Stimulated activated naive CD8-positive, alpha-beta T cell treated with anti-CD3 and anti-CD28 coated beads, Interleukin-15, amount 100 ng/mL, for 72 hours (primary cell): ENCODE measurements at regions not wholly inside any gene's neighbourhood (a gene's known extent, or its start where the extent isn't known, plus 50 kb on each side); places are given as distances from the start of the nearest gene placed in this dataset.
"Not testable (repeated sequence)": the region's sequence is repeated elsewhere in the genome, so short reads cannot be mapped to it uniquely, and the experiment has no call there.

Experiments
- ATAC-seq: fragments of 150-1000 bp; cut with Tn5 transposase; 2 replicates; pipeline ENCODE4 v1.10.0; 2021; ENCODE audit warnings: mild to moderate bottlenecking, moderate library complexity
- DNase-seq, 2 donors: peaks; one replicate each; pipeline ENCODE4 v3.0.0; 2021 to 2022
- H3K27ac Mint-ChIP-seq, 2 donors: one replicate each; pipeline ENCODE4 v1.8.0; 2022; ENCODE audit warnings: mild to moderate bottlenecking in 2 of 2, mixed read lengths in 2 of 2, moderate library complexity in 2 of 2
- H3K27me3 Mint-ChIP-seq: one replicate; pipeline ENCODE4 v1.8.0; 2022; ENCODE audit warnings: mixed read lengths
- H3K4me1 Mint-ChIP-seq: one replicate; pipeline ENCODE4 v1.8.0; 2022; ENCODE audit warnings: mild to moderate bottlenecking, mixed read lengths
- H3K4me3 Mint-ChIP-seq, 2 donors: one replicate each; pipeline ENCODE4 v1.8.0; 2022; ENCODE audit warnings: mild to moderate bottlenecking in 2 of 2, mixed read lengths in 2 of 2, moderate library complexity in 1 of 2
- H3K9me3 Mint-ChIP-seq, 2 donors: one replicate each; pipeline ENCODE4 v1.8.0; 2022; ENCODE audit warnings: mixed read lengths in 2 of 2

DNA sequence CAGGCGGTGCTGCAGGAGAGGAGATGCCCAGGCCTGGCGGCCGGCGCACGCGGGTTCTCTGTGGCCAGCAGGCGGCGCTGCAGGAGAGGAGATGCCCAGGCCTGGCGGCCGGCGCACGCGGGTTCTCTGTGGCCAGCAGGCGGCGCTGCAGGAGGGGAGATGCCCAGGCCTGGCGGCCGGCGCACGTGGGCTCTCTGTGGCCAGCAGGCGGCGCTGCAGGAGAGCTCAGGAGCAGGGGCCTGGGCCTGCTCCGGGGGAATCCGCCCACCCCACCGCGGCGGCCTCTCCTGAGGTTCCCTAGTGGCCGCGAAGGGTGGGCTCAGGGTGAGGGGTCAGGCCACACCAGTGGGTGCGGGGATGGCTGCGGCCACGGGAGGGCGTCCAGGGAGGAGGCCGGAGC is 75.9 kb downstream of the OR4F16 start:
- H3K4me3 Mint-ChIP-seq, H3K9me3 Mint-ChIP-seq, H3K4me1 Mint-ChIP-seq, ATAC-seq, H3K27me3 Mint-ChIP-seq, DNase-seq, H3K27ac Mint-ChIP-seq: not testable (repeated sequence)

DNA sequence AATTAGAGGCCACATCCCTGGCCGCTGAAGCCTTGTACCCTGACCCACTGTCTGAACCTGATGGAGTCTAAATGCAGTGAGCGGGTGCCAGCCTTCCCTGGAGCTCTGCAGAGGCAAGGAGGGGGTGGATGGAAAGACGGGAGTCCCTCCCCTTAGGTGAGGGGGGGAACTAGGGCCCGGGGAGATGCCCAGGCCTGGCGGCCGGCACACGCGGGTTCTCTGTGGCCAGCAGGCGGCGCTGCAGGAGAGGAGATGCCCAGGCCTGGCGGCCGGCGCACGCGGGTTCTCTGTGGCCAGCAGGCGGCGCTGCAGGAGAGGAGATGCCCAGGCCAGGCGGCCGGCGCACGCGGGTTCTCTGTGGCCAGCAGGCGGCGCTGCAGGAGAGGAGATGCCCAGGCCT is 77.3 kb downstream of the OR4F16 start:
- not testable (repeated sequence) for H3K4me3 Mint-ChIP-seq, DNase-seq, H3K27ac Mint-ChIP-seq, H3K9me3 Mint-ChIP-seq, H3K4me1 Mint-ChIP-seq, H3K27me3 Mint-ChIP-seq, ATAC-seq

DNA sequence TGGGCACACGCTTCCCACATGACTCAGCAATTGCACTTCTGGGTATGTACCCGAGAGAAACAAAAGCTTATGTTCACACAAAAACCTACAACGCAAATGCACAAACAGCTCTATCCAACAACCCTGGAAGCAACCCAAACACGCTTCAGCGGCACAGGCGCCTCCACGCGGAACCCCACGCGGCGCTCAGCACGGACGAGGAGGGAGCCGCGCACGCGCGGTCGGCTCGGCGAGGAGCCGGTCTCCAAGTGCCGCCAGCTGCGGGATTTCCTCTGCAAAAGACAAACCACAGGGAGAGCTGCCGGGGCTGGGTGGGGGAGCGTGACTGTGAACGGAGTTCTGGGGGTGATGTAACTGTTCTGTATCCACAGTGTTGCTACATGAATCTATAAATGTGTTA is 81.2 kb downstream of the OR4F16 start:
- H3K4me1 Mint-ChIP-seq, H3K9me3 Mint-ChIP-seq, H3K27me3 Mint-ChIP-seq, ATAC-seq: not testable (repeated sequence)
- peak overlapping the region in 1 of 2 donors; percentile 42 for H3K27ac Mint-ChIP-seq
- peak; percentile 33 to 39 for DNase-seq
- H3K4me3 Mint-ChIP-seq, result peak overlapping the region; percentile 75 to 81

DNA sequence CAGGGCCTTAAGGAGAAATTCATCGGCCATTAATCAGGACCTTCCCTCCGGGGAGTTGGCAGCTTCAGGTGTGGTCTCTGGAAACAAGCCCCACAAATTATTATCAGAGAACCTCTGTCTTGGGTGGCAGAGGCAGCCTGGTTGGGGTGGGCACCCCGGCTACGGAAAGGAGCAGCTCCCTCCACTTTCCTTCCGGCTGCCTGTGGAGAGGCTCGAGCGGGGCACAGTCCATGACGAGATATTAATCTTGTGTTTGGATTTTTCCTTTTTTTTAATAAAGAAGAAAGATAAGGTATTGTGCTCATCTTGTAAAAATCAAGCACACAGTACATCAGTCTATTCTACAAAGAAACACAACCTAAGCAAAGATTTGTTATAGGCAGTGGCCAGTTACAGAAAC is 98.2 kb downstream of the OR4F16 start:
- H3K27me3 Mint-ChIP-seq, DNase-seq, H3K4me1 Mint-ChIP-seq, ATAC-seq, H3K9me3 Mint-ChIP-seq, H3K27ac Mint-ChIP-seq, H3K4me3 Mint-ChIP-seq: not testable (repeated sequence)

DNA sequence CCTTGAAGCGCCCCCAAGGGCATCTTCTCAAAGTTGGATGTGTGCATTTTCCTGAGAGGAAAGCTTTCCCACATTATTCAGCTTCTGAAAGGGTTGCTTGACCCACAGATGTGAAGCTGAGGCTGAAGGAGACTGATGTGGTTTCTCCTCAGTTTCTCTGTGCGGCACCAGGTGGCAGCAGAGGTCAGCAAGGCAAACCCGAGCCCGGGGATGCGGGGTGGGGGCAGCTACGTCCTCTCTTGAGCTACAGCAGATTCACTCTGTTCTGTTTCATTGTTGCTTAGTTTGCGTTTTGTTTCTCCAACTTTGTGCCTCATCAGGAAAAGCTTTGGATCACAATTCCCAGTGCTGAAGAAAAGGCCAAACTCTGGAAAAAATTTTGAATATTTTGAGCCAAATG is 100.5 kb downstream of the OR4F16 start:
- not testable (repeated sequence) for H3K4me1 Mint-ChIP-seq, H3K9me3 Mint-ChIP-seq, H3K27ac Mint-ChIP-seq, H3K27me3 Mint-ChIP-seq, H3K4me3 Mint-ChIP-seq, ATAC-seq
- peak; percentile 54 to 72 for DNase-seq
